ENCODE measurements at regions not wholly inside any gene's neighbourhood (a gene's known extent, or its start where the extent isn't known, plus 50 kb on each side); places are given as distances from the start of the nearest gene placed in this dataset.

DNA sequence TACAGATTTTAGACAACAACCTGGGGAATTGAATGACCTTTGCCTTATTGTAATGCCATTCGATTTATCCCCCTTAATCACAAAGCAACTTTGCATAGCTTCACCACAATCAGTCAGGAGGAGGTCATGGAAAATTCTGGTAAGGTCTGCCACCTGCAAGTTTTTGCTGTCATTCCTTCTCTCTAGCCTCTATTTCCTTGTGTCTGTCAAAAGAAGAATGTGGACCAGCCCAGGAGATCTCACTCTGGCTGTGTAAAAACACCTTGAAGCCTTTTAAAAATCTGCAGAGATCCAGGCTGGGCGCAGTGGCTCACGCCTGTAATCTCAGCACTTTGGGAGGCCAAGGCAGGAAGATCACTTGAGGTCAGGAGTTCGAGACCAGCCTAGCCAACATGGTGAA lies 74.1 kb upstream of the BZW1 start:
- no peak overlapping the region for H2AK5ac ChIP-seq (ENCODE audit: insufficient read length, low read length)
- no peak overlapping the region for H4K91ac ChIP-seq (ENCODE audit: insufficient read length, low read depth, low read length)
- no peaks in the 10 kb centered on the region for H4K20me1 ChIP-seq (ENCODE audit: control insufficient read depth, insufficient read depth, insufficient read length)
- no peak overlapping the region for H3K56ac ChIP-seq (ENCODE audit: insufficient read length, low read depth, low read length)
- H3K27ac ChIP-seq (ENCODE audit: insufficient read length, low read depth, low read length) = no peak overlapping the region
- H3K23ac ChIP-seq (ENCODE audit: insufficient read length, low read depth, low read length) = no peak overlapping the region
- DNase-seq = no peak
- H2BK12ac ChIP-seq (ENCODE audit: insufficient read length, low read depth, low read length) = no peak overlapping the region
- no peaks in the 10 kb centered on the region for H3K9me3 Mint-ChIP-seq
- no peaks in the 10 kb centered on the region for H3K36me3 Mint-ChIP-seq (ENCODE audit: insufficient read depth in 1 of 3, low read depth in 3 of 3)
- H3K14ac ChIP-seq (ENCODE audit: insufficient read depth, low read length) = no peak overlapping the region
- H3K9me3 ChIP-seq (ENCODE audit: control insufficient read depth, low read depth, low read length) = no peaks in the 10 kb centered on the region
- no peak overlapping the region for H2AFZ ChIP-seq (ENCODE audit: low read length)
- no peak overlapping the region for H2BK20ac ChIP-seq (ENCODE audit: low read depth, low read length, poor library complexity, severe bottlenecking)
- no peak overlapping the region for H2BK120ac ChIP-seq (ENCODE audit: low read depth, low read length, poor library complexity, severe bottlenecking)
- H3K4ac ChIP-seq (ENCODE audit: low read depth, low read length) = no peak overlapping the region
- H3K23me2 ChIP-seq (ENCODE audit: insufficient read length, low read depth, low read length, poor library complexity, severe bottlenecking) = no peaks in the 10 kb centered on the region
- H3K4me1 Mint-ChIP-seq = peaks cover 29 to 40% of the 10 kb centered on the region in 2 experiments
- TF ChIP-seq, protein P1, sequence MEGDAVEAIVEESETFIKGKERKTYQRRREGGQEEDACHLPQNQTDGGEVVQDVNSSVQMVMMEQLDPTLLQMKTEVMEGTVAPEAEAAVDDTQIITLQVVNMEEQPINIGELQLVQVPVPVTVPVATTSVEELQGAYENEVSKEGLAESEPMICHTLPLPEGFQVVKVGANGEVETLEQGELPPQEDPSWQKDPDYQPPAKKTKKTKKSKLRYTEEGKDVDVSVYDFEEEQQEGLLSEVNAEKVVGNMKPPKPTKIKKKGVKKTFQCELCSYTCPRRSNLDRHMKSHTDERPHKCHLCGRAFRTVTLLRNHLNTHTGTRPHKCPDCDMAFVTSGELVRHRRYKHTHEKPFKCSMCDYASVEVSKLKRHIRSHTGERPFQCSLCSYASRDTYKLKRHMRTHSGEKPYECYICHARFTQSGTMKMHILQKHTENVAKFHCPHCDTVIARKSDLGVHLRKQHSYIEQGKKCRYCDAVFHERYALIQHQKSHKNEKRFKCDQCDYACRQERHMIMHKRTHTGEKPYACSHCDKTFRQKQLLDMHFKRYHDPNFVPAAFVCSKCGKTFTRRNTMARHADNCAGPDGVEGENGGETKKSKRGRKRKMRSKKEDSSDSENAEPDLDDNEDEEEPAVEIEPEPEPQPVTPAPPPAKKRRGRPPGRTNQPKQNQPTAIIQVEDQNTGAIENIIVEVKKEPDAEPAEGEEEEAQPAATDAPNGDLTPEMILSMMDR (conservative IDR thresholded peaks at IDR 0.05) = no peak
- H3K27ac Mint-ChIP-seq = peak overlapping the region in 2 of 3 experiments; percentile 38 to 77; a peak in 4 of 7 replicates
- H2BK5ac ChIP-seq (ENCODE audit: insufficient read length, low read length) = no peak overlapping the region
- H3K18ac ChIP-seq (ENCODE audit: insufficient read length, low read depth, low read length) = no peak overlapping the region
- H3K79me1 ChIP-seq (ENCODE audit: insufficient read depth, low read depth, low read length, poor library complexity, severe bottlenecking) = no peaks in the 10 kb centered on the region
- peaks cover 2% of the 10 kb centered on the region; the same call in 1 of the 2 replicates for H3K27me3 Mint-ChIP-seq (ENCODE audit: low read depth)
- no peaks in the 10 kb centered on the region for H3K27me3 ChIP-seq (ENCODE audit: insufficient read depth, low read length)
- no peaks in the 10 kb centered on the region for H3K79me2 ChIP-seq (ENCODE audit: insufficient read depth, low read length)
- H3K4me3 Mint-ChIP-seq = no peak overlapping the region
- H3T11ph ChIP-seq (ENCODE audit: low read length) = no peak overlapping the region
- no peak overlapping the region for H4K5ac ChIP-seq (ENCODE audit: insufficient read length, low read depth, low read length)
- no peak overlapping the region for H4K8ac ChIP-seq (replicated peaks; ENCODE audit: insufficient read length, low read depth, low read length)
- no CpG with 5 or more reads among the region's 4 CpGs for WGBS (ENCODE audit: extremely low coverage, insufficient read length, low lambda C conversion rate)
- H3K4me2 ChIP-seq (ENCODE audit: insufficient read depth, insufficient read length, low read length) = no peak overlapping the region
- H3K4me1 ChIP-seq (ENCODE audit: insufficient read depth, low read length) = peaks cover 4% of the 10 kb centered on the region
- H3K9ac ChIP-seq (ENCODE audit: extremely low read depth, insufficient read length, low read length) = no peak overlapping the region
- no peak overlapping the region for H2BK15ac ChIP-seq (ENCODE audit: low read depth, low read length)

All from H9 (cell line).